HCT116 (cell line): ENCODE measurements at regions not wholly inside any gene's neighbourhood (a gene's known extent, or its start where the extent isn't known, plus 50 kb on each side); places are given as distances from the start of the nearest gene placed in this dataset.

ENCODE experiments used
- ATAC-seq: fragments of 200-7000 bp; cut with Tn5 transposase; 2 replicates; pipeline ENCODE4 v1.9.1; 2020; ENCODE audit warnings: mild to moderate bottlenecking, moderate library complexity
- BruUV-seq: library from RNA; stranded (reverse); fragments of 400-500 nt; replicated peaks from 2 replicates; lab custom pipeline; 2021; lab: Mats Ljungman, UMichigan
- CTCF ChIA-PET: fragments of 300-600 bp; sonication (Branson Sonifier 250); formaldehyde crosslinking; loops from one replicate; lab custom pipeline; 2021; ENCODE audit warnings: antibody characterized with exemption; lab: Charles Lee
- POLR2A ChIA-PET: fragments of 300-600, 350-600 bp; sonication (Branson Sonifier 250); formaldehyde crosslinking; loops from one replicate; lab custom pipeline; 2021; ENCODE audit warnings: antibody characterized with exemption; lab: Charles Lee
- RAD21 ChIA-PET, 2 experiments: fragments of 300-600 bp; sonication (Branson Sonifier 250); formaldehyde crosslinking; loops; one replicate each; lab custom pipeline; 2023; ENCODE audit warnings: low total read pairs in 2 of 2; ENCODE audit not compliant: uncharacterized antibody in 2 of 2, unreplicated experiment in 2 of 2, low non-redundant PET in 1 of 2; lab: Charles Lee
- DNase-seq: peaks from one replicate; pipeline ENCODE4 v3.0.0-alpha.2; 2010; ENCODE audit warnings: low read depth, low spot score
- H2AFZ ChIP-seq: fragments of 200-600 bp; shearing (Covaris generic), sonication (generic); 2 replicates; pipeline ENCODE4 v1.6.1; 2017; ENCODE audit warnings: low read depth, mixed run types, mixed read lengths, antibody characterized with exemption, low read length; ENCODE audit not compliant: poor library complexity, severe bottlenecking
- H3K27ac ChIP-seq: 2 replicates; pipeline ENCODE4 v1.5.1; 2012; ENCODE audit warnings: low read depth, low read length
- H3K27me3 ChIP-seq: fragments of 200-600 bp; sonication (generic); 2 replicates; pipeline ENCODE4 v1.6.1; 2016; ENCODE audit warnings: mixed run types, low read length, mixed read lengths; ENCODE audit not compliant: insufficient read depth
- H3K36me3 ChIP-seq, 2 experiments: fragments of 200-500 bp in 1 of 2; fragments of 200-600 bp in 1 of 2; sonication (Bioruptor generic) in 1 of 2; sonication (generic) in 1 of 2; 2 replicates each; pipeline versions ENCODE4 v1.5.1 to v1.6.1; 2014 to 2016; ENCODE audit warnings: low read length in 2 of 2, inconsistent platforms in 1 of 2, mixed read lengths in 1 of 2, mixed run types in 1 of 2; ENCODE audit not compliant: insufficient read depth in 2 of 2, control insufficient read depth in 1 of 2
- H3K4me1 ChIP-seq, 2 experiments: fragments of 200-600 bp in 1 of 2; sonication (generic) in 1 of 2; 2 replicates each; pipeline versions ENCODE4 v1.5.1 to v1.6.1; 2012 to 2017; ENCODE audit warnings: low read length in 2 of 2, inconsistent platforms in 1 of 2, mild to moderate bottlenecking in 1 of 2, mixed read lengths in 1 of 2, mixed run types in 1 of 2, moderate library complexity in 1 of 2; ENCODE audit not compliant: insufficient read depth in 2 of 2, control insufficient read depth in 1 of 2
- H3K4me2 ChIP-seq: fragments of 200-600 bp; sonication (generic); 2 replicates; pipeline ENCODE4 v1.6.1; 2017; ENCODE audit warnings: mixed run types, low read length, mixed read lengths
- H3K4me3 ChIP-seq, 2 experiments: fragments of 200-600 bp in 1 of 2; sonication (generic) in 1 of 2; replicated peaks in 1 of 2; 2 replicates each; pipeline ENCODE4 v1.5.1; 2011 to 2016; ENCODE audit warnings: low read length in 2 of 2, control low read depth in 1 of 2, low read depth in 1 of 2, mild to moderate bottlenecking in 1 of 2, mixed read lengths in 1 of 2, mixed run types in 1 of 2
- H3K79me2 ChIP-seq: fragments of 200-600 bp; sonication (generic); 2 replicates; pipeline ENCODE4 v1.6.1; 2017; ENCODE audit warnings: mild to moderate bottlenecking, mixed run types, low read length, moderate library complexity, mixed read lengths; ENCODE audit not compliant: insufficient read depth
- H3K9ac ChIP-seq: fragments of 200-600 bp; sonication (generic); 2 replicates; pipeline ENCODE4 v1.6.1; 2016; ENCODE audit warnings: low read length, mixed read lengths
- H3K9me2 ChIP-seq: fragments of 200-600 bp; sonication (generic), shearing (Covaris generic); 2 replicates; pipeline ENCODE4 v1.6.1; 2017; ENCODE audit warnings: mixed run types, mild to moderate bottlenecking, moderate library complexity; ENCODE audit not compliant: insufficient read depth
- H3K9me3 ChIP-seq, 2 experiments: fragments of 200-500 bp in 1 of 2; fragments of 200-600 bp in 1 of 2; sonication (Bioruptor generic) in 1 of 2; sonication (generic) in 1 of 2; 2 replicates each; pipeline ENCODE4 v1.6.1; 2014 to 2017; ENCODE audit warnings: low read length in 2 of 2, mixed read lengths in 2 of 2, inconsistent platforms in 1 of 2, low read depth in 1 of 2, mild to moderate bottlenecking in 1 of 2, mixed run types in 1 of 2, moderate library complexity in 1 of 2; ENCODE audit not compliant: control insufficient read depth in 1 of 2, insufficient read depth in 1 of 2
- H4K20me1 ChIP-seq: fragments of 200-600 bp; sonication (generic), shearing (Covaris generic); 2 replicates; pipeline ENCODE4 v1.6.1; 2017; ENCODE audit warnings: mixed run types, mild to moderate bottlenecking, moderate library complexity; ENCODE audit not compliant: insufficient read depth
- ATF3 ChIP-seq: IDR thresholded peaks from 2 replicates; pipeline ENCODE4 v1.6.1; 2012
- CBX3 ChIP-seq: IDR thresholded peaks from 2 replicates; pipeline ENCODE4 v1.6.1; 2012; ENCODE audit warnings: low read depth
- CTCF ChIP-seq, 3 experiments: fragments of 200-600 bp in 1 of 3; sonication (generic) in 1 of 3; IDR thresholded peaks in 2 of 3; conservative IDR thresholded peaks in 1 of 3; 2 replicates each; pipeline ENCODE4 v1.5.1; 2012 to 2017; ENCODE audit warnings: low read depth in 2 of 3, low read length in 2 of 3, antibody characterized with exemption in 1 of 3, borderline replicate concordance in 1 of 3, control low read depth in 1 of 3, mild to moderate bottlenecking in 1 of 3, mixed read lengths in 1 of 3, mixed run types in 1 of 3, moderate library complexity in 1 of 3; ENCODE audit not compliant: insufficient read depth in 1 of 3
- ELF1 ChIP-seq: IDR thresholded peaks from 2 replicates; pipeline ENCODE4 v1.6.1; 2012; ENCODE audit warnings: low read depth, borderline replicate concordance
- EZH2 ChIP-seq: fragments of 200-600 bp; sonication (generic); IDR thresholded peaks from 2 replicates; pipeline ENCODE4 v1.6.1; 2017; ENCODE audit warnings: antibody characterized with exemption, mixed run types
- FOSL1 ChIP-seq: IDR thresholded peaks from 2 replicates; pipeline ENCODE4 v1.6.1; 2012; ENCODE audit warnings: low read depth
- JUND ChIP-seq: IDR thresholded peaks from 2 replicates; pipeline ENCODE4 v1.6.1; 2012
- POLR2A ChIP-seq: IDR thresholded peaks from 2 replicates; pipeline ENCODE4 v1.7.0; 2011; ENCODE audit warnings: borderline replicate concordance; ENCODE audit not compliant: insufficient read depth, insufficient read length; ENCODE audit errors: extremely low read depth
- SIN3A ChIP-seq: IDR thresholded peaks from 2 replicates; pipeline ENCODE4 v1.6.1; 2012; ENCODE audit warnings: low read depth
- SRF ChIP-seq: IDR thresholded peaks from 2 replicates; pipeline ENCODE4 v1.6.1; 2012; ENCODE audit warnings: low read depth
- TCF7L2 ChIP-seq: IDR thresholded peaks from 2 replicates; pipeline ENCODE4 v1.7.0; 2011; ENCODE audit warnings: borderline replicate concordance, inconsistent platforms; ENCODE audit not compliant: insufficient read depth, insufficient read length; ENCODE audit errors: extremely low read depth
- ZBTB33 ChIP-seq: IDR thresholded peaks from 2 replicates; pipeline ENCODE4 v1.6.1; 2011; ENCODE audit warnings: mild to moderate bottlenecking, low read length, moderate library complexity; ENCODE audit not compliant: insufficient replicate concordance; ENCODE audit errors: extremely low read depth
- ZFX ChIP-seq: fragments of 450-650 bp; IDR thresholded peaks from 2 replicates; pipeline ENCODE4 v1.6.1; 2017
- ZNF274 ChIP-seq: fragments of 200-500 bp; sonication (Bioruptor generic); IDR thresholded peaks from 2 replicates; pipeline ENCODE4 v1.6.1; 2014; ENCODE audit warnings: mild to moderate bottlenecking, low read depth, low read length, inconsistent platforms
- intact Hi-C: fragments of 100-400 bp; cut with micrococcal nuclease; formaldehyde crosslinking; loops from 2 replicates; pipeline ENCODE4 v1.10.0; 2022

- H3K27me3 ChIP-seq, result no peaks in the 10 kb centered on the region
- intact Hi-C loops, result no loop called here
- CTCF ChIA-PET, result no interaction called here
- no peaks in the 10 kb centered on the region for H3K79me2 ChIP-seq
- TF ChIP-seq CBX3 (no peak), SIN3A (no peak), EZH2 (no peak), ATF3 (no peak), FOSL1 (no peak), CTCF (IDR thresholded peaks at IDR 0.05 in 2 of 3, conservative IDR thresholded peaks at IDR 0.05 in 1 of 3; ENCODE audit: borderline replicate concordance in 1 of 3, insufficient read depth in 1 of 3, low read depth in 2 of 3, low read length in 2 of 3) (no peak), ZNF274 (no peak)
- H2AFZ ChIP-seq, result no peak overlapping the region
- RAD21 ChIA-PET, result no interaction called here
- BruUV-seq, result no TSS peak
- no peaks in the 10 kb centered on the region for H3K4me1 ChIP-seq
- no peak overlapping the region for H3K9ac ChIP-seq
- POLR2A ChIA-PET, result no interaction called here
- no peak overlapping the region for H3K4me3 ChIP-seq
- H3K36me3 ChIP-seq, result no peaks in the 10 kb centered on the region
- no peak for ATAC-seq
- no peak for DNase-seq
- no peak overlapping the region for H3K4me2 ChIP-seq
- no peak overlapping the region for H3K27ac ChIP-seq
- peaks cover 0 to 19% of the 10 kb centered on the region in 2 experiments; a peak in 2 of 4 replicates for H3K9me3 ChIP-seq
- H3K9me2 ChIP-seq, result no peaks in the 10 kb centered on the region
- no peaks in the 10 kb centered on the region for H4K20me1 ChIP-seq
Observed at GRCh38 chr15:25624504-25625177, 185.8 kb upstream of the UBE3A start.

GRCh38 chr15:25623708-25624107 is 184.9 kb upstream of the UBE3A start:
- intact Hi-C loops, result no loop called here
- Histone ChIP-seq H4K20me1 (no peaks in the 10 kb centered on the region), H3K27ac (no peak overlapping the region), H3K36me3 (no peaks in the 10 kb centered on the region), H3K27me3 (no peaks in the 10 kb centered on the region), H3K79me2 (no peaks in the 10 kb centered on the region), H3K9me3 (peaks cover 0 to 25% of the 10 kb centered on the region in 2 experiments; a peak in 2 of 4 replicates), H3K9me2 (no peaks in the 10 kb centered on the region), H3K4me2 (no peak overlapping the region), H2AFZ (no peak overlapping the region), H3K9ac (no peak overlapping the region), H3K4me3 (no peak overlapping the region), H3K4me1 (no peaks in the 10 kb centered on the region)
- ATAC-seq (no peak), DNase-seq (no peak)
- POLR2A ChIA-PET, result no interaction called here
- CTCF ChIA-PET, result no interaction called here
- BruUV-seq, result no TSS peak
- RAD21 ChIA-PET, result no interaction called here
- TF ChIP-seq JUND, result no peak
- TF ChIP-seq POLR2A, result no peak
- no peak for TF ChIP-seq TCF7L2
- no peak for TF ChIP-seq ELF1
- no peak for TF ChIP-seq SIN3A
- no peak for TF ChIP-seq CTCF (IDR thresholded peaks at IDR 0.05 in 2 of 3, conservative IDR thresholded peaks at IDR 0.05 in 1 of 3; ENCODE audit: borderline replicate concordance in 1 of 3, insufficient read depth in 1 of 3, low read depth in 2 of 3, low read length in 2 of 3)
- TF ChIP-seq ZBTB33, result no peak
- TF ChIP-seq ZFX, result no peak
- no peak for TF ChIP-seq SRF
